Tibial nerve (tissue), 3 donors: ENCODE measurements at regions not wholly inside any gene's neighbourhood (a gene's known extent, or its start where the extent isn't known, plus 50 kb on each side); places are given as distances from the start of the nearest gene placed in this dataset.

Source experiments
- POLR2A ChIP-seq, 2 donors: fragments of 450-650 bp; IDR thresholded peaks; one replicate each; pipeline ENCODE4 v1.6.1; 2017; ENCODE audit warnings: antibody characterized with exemption in 2 of 2, mild to moderate bottlenecking in 2 of 2, moderate library complexity in 2 of 2
- TF ChIP-seq, protein P1 (sequence below), 5 experiments: fragments of 200-600 bp in 3 of 5; fragments of 450-650 bp in 2 of 5; sonication (generic) in 3 of 5; IDR thresholded peaks; one replicate each; pipeline ENCODE4 v1.5.1; 2016 to 2019; ENCODE audit warnings: antibody characterized with exemption in 5 of 5, mild to moderate bottlenecking in 3 of 5, moderate library complexity in 2 of 5

DNA sequence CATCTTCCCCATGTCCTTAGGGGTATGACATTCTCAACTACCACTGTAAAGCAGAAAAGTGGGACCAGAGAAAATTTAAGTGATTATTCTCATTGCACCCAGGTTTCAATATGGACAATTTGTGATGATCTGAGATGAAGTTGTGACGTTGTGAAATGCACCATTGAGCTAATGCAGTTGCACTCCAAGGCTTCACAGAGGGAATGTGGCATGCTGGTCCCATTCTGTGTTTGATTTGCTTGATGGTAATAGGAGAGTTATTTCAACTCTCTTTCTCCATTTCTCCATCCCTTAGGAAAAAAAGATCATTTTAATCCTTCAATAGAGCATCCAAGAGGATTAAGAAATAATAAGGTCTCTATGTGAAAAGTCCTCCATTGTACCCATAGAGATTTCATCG lies 136.6 kb downstream of the SLC30A10 start:
- TF ChIP-seq, protein P1, sequence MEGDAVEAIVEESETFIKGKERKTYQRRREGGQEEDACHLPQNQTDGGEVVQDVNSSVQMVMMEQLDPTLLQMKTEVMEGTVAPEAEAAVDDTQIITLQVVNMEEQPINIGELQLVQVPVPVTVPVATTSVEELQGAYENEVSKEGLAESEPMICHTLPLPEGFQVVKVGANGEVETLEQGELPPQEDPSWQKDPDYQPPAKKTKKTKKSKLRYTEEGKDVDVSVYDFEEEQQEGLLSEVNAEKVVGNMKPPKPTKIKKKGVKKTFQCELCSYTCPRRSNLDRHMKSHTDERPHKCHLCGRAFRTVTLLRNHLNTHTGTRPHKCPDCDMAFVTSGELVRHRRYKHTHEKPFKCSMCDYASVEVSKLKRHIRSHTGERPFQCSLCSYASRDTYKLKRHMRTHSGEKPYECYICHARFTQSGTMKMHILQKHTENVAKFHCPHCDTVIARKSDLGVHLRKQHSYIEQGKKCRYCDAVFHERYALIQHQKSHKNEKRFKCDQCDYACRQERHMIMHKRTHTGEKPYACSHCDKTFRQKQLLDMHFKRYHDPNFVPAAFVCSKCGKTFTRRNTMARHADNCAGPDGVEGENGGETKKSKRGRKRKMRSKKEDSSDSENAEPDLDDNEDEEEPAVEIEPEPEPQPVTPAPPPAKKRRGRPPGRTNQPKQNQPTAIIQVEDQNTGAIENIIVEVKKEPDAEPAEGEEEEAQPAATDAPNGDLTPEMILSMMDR (IDR thresholded peaks at IDR 0.05), result no peak
- no peak for TF ChIP-seq POLR2A (IDR thresholded peaks at IDR 0.05)
